ENCODE measurements at regions not wholly inside any gene's neighbourhood (a gene's known extent, or its start where the extent isn't known, plus 50 kb on each side); places are given as distances from the start of the nearest gene placed in this dataset.

DNA sequence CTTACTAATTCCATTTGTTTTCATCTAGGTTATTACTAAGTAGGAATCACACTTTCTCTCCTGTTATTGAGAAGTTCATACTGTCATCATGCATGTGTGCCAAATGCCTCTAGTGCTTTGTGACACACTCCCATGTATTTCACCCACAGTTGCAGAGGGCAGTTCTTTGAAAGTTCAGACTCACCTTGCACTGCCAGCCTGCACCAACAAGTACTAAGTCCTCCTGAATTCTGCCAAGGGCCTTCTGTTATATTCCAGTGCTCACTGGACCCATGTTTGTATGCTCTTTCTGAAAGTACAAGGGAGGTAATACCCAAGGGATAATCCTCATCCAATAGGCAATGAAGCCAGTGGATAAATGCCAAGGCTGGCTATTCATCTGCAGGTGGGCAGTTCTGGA lies 136.6 kb upstream of the ARPP21 start:
- TF ChIP-seq, protein P1, sequence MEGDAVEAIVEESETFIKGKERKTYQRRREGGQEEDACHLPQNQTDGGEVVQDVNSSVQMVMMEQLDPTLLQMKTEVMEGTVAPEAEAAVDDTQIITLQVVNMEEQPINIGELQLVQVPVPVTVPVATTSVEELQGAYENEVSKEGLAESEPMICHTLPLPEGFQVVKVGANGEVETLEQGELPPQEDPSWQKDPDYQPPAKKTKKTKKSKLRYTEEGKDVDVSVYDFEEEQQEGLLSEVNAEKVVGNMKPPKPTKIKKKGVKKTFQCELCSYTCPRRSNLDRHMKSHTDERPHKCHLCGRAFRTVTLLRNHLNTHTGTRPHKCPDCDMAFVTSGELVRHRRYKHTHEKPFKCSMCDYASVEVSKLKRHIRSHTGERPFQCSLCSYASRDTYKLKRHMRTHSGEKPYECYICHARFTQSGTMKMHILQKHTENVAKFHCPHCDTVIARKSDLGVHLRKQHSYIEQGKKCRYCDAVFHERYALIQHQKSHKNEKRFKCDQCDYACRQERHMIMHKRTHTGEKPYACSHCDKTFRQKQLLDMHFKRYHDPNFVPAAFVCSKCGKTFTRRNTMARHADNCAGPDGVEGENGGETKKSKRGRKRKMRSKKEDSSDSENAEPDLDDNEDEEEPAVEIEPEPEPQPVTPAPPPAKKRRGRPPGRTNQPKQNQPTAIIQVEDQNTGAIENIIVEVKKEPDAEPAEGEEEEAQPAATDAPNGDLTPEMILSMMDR (IDR thresholded peaks at IDR 0.05) = no peak
- TF ChIP-seq EZH2 (IDR thresholded peaks at IDR 0.05; ENCODE audit: borderline replicate concordance, insufficient read depth, low read depth, low read length, poor library complexity, severe bottlenecking) = no peak
